ENCODE measurements at regions not wholly inside any gene's neighbourhood (a gene's known extent, or its start where the extent isn't known, plus 50 kb on each side); places are given as distances from the start of the nearest gene placed in this dataset.

DNA sequence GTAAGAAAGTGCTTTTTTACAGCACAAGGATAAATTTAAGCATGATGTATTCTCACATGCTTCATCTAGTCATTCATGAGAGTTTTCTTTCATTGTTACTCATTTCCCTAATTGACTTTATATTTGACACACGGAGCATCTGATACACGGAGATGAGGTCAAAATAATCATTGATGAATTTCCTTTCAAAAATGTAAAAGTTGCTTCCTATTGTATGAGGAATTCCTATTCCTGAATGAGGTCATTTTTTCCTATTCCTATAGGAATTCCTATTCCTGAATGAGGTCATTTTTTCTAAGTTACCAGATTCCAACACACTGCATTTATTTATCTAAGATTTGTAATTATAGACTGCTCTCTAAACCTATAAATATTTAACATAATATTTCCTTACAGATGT lies 316.7 kb upstream of the KITLG start:
- H3K4me3 ChIP-seq (ENCODE audit: low read depth in 2 of 2, low read length in 1 of 2) = no peak overlapping the region
- WGBS (ENCODE audit: low lambda C conversion rate) = 14% methylated on average over 2 of the region's 2 CpGs
- 0 out of 2 replicates have a peak overlapping the region, but pooled peaks have one; percentile 19 for H2AFZ ChIP-seq (ENCODE audit: low read depth)
- peak overlapping the region in 1 of 2 experiments; percentile 65; a peak in 2 of 4 replicates for H3K27ac ChIP-seq (ENCODE audit: low read depth in 2 of 2, low read length in 1 of 2)
- peaks cover 0 to 8% of the 10 kb centered on the region in 2 experiments; a peak in 1 of 4 replicates for H3K4me1 ChIP-seq (ENCODE audit: control insufficient read depth in 1 of 2, insufficient read depth in 2 of 2, low read depth in 1 of 2, low read length in 1 of 2)
- DNase-seq = no peak
- H3K36me3 ChIP-seq (replicated peaks in 1 of 2; ENCODE audit: control insufficient read depth in 1 of 2, insufficient read depth in 2 of 2, low read length in 1 of 2) = no peaks in the 10 kb centered on the region
- TF ChIP-seq TCF12 (IDR thresholded peaks at IDR 0.05) = peak; percentile 30; the same call in 1 of the 2 replicates
- TF ChIP-seq, protein P1, sequence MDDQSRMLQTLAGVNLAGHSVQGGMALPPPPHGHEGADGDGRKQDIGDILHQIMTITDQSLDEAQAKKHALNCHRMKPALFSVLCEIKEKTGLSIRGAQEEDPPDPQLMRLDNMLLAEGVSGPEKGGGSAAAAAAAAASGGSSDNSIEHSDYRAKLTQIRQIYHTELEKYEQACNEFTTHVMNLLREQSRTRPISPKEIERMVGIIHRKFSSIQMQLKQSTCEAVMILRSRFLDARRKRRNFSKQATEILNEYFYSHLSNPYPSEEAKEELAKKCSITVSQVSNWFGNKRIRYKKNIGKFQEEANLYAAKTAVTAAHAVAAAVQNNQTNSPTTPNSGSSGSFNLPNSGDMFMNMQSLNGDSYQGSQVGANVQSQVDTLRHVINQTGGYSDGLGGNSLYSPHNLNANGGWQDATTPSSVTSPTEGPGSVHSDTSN (IDR thresholded peaks at IDR 0.05) = peak; percentile 29; the same call in 1 of the 2 replicates
- TF ChIP-seq EZH2phosphoT487 (IDR thresholded peaks at IDR 0.05; ENCODE audit: borderline replicate concordance, low read depth) = no peak
- peak; percentile 19; the same call in 1 of the 2 replicates for TF ChIP-seq FOSL2 (IDR thresholded peaks at IDR 0.05; ENCODE audit: borderline replicate concordance, low read depth)
- no peak for TF ChIP-seq YY1 (IDR thresholded peaks at IDR 0.05; ENCODE audit: low read depth)
- TF ChIP-seq, protein P2, sequence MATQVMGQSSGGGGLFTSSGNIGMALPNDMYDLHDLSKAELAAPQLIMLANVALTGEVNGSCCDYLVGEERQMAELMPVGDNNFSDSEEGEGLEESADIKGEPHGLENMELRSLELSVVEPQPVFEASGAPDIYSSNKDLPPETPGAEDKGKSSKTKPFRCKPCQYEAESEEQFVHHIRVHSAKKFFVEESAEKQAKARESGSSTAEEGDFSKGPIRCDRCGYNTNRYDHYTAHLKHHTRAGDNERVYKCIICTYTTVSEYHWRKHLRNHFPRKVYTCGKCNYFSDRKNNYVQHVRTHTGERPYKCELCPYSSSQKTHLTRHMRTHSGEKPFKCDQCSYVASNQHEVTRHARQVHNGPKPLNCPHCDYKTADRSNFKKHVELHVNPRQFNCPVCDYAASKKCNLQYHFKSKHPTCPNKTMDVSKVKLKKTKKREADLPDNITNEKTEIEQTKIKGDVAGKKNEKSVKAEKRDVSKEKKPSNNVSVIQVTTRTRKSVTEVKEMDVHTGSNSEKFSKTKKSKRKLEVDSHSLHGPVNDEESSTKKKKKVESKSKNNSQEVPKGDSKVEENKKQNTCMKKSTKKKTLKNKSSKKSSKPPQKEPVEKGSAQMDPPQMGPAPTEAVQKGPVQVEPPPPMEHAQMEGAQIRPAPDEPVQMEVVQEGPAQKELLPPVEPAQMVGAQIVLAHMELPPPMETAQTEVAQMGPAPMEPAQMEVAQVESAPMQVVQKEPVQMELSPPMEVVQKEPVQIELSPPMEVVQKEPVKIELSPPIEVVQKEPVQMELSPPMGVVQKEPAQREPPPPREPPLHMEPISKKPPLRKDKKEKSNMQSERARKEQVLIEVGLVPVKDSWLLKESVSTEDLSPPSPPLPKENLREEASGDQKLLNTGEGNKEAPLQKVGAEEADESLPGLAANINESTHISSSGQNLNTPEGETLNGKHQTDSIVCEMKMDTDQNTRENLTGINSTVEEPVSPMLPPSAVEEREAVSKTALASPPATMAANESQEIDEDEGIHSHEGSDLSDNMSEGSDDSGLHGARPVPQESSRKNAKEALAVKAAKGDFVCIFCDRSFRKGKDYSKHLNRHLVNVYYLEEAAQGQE (IDR thresholded peaks at IDR 0.05; ENCODE audit: low read depth, low read length) = no peak
- POLR2A ChIA-PET = no interaction called here
- peaks cover 4% of the 10 kb centered on the region for H3F3A ChIP-seq (replicated peaks; ENCODE audit: insufficient read depth)
- CTCF ChIA-PET = interaction anchor here (0.6 kb wide), 1 partner anchor 37 kb away, joined by 3 read pairs; no protein-coding TSS in a partner anchor
- no peaks in the 10 kb centered on the region for H3K79me2 ChIP-seq (ENCODE audit: insufficient read depth)
- H4K20me1 ChIP-seq (ENCODE audit: insufficient read depth) = no peaks in the 10 kb centered on the region
- H3K9me2 ChIP-seq = no peaks in the 10 kb centered on the region
- no peaks in the 10 kb centered on the region for H3K27me3 ChIP-seq (ENCODE audit: insufficient read depth)
- H3K9ac ChIP-seq = no peak overlapping the region; the same call in 1 of the 2 replicates
- no peaks in the 10 kb centered on the region for H3K9me3 ChIP-seq
- H3K4me2 ChIP-seq = no peak overlapping the region

DNA sequence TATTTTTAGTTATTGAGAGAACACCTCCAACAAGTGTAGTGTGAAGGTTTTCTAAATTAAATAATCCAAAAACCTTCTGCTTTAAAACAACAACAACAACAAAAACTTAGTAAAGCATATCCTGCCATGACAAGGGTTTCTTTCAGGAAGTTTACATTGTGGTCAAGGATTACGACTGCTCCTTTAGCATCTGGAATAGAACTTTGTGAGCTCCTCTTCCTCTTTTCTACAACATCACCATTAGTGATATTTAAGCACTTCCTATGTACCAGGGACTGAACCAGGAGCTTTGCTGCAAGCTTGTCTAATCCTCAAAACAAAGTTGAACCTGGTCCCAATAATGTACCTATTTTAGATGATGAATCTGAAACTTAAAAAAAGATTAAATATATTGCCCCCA lies 315.4 kb upstream of the KITLG start:
- peaks cover 4% of the 10 kb centered on the region for H3F3A ChIP-seq (replicated peaks; ENCODE audit: insufficient read depth)
- POLR2A ChIA-PET = no interaction called here
- H3K9me2 ChIP-seq = no peaks in the 10 kb centered on the region
- no peaks in the 10 kb centered on the region for H3K79me2 ChIP-seq (ENCODE audit: insufficient read depth)
- TF ChIP-seq, protein P1 (IDR thresholded peaks at IDR 0.05) = no peak
- no peak for TF ChIP-seq RAD21 (IDR thresholded peaks at IDR 0.05; ENCODE audit: low read length)
- no peak for TF ChIP-seq ELF1 (IDR thresholded peaks at IDR 0.05)
- no peak for TF ChIP-seq GABPA (IDR thresholded peaks at IDR 0.05; ENCODE audit: low read depth)
- no peak for TF ChIP-seq SMC3 (IDR thresholded peaks at IDR 0.05; ENCODE audit: low read depth, low read length)
- no peak for TF ChIP-seq FOXM1 (IDR thresholded peaks at IDR 0.05; ENCODE audit: low read depth)
- no peak for TF ChIP-seq CHD2 (IDR thresholded peaks at IDR 0.05; ENCODE audit: low read length, partially characterized antibody)
- no peak for TF ChIP-seq RXRA (IDR thresholded peaks at IDR 0.05; ENCODE audit: borderline replicate concordance, low read depth)
- TF ChIP-seq YY1 (IDR thresholded peaks at IDR 0.05; ENCODE audit: low read depth) = no peak
- no peak for TF ChIP-seq JUND (IDR thresholded peaks at IDR 0.05)
- TF ChIP-seq FOSL2 (IDR thresholded peaks at IDR 0.05; ENCODE audit: borderline replicate concordance, low read depth) = no peak
- TF ChIP-seq, protein P3, sequence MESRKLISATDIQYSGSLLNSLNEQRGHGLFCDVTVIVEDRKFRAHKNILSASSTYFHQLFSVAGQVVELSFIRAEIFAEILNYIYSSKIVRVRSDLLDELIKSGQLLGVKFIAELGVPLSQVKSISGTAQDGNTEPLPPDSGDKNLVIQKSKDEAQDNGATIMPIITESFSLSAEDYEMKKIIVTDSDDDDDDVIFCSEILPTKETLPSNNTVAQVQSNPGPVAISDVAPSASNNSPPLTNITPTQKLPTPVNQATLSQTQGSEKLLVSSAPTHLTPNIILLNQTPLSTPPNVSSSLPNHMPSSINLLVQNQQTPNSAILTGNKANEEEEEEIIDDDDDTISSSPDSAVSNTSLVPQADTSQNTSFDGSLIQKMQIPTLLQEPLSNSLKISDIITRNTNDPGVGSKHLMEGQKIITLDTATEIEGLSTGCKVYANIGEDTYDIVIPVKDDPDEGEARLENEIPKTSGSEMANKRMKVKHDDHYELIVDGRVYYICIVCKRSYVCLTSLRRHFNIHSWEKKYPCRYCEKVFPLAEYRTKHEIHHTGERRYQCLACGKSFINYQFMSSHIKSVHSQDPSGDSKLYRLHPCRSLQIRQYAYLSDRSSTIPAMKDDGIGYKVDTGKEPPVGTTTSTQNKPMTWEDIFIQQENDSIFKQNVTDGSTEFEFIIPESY (IDR thresholded peaks at IDR 0.05; ENCODE audit: borderline replicate concordance, low read depth) = no peak
- no peak overlapping the region for H3K27ac ChIP-seq (ENCODE audit: low read depth in 2 of 2, low read length in 1 of 2)
- H3K4me2 ChIP-seq = no peak overlapping the region
- WGBS (ENCODE audit: low lambda C conversion rate) = 90% methylated on average over 1 of the region's 1 CpG
- H3K27me3 ChIP-seq (ENCODE audit: insufficient read depth) = no peaks in the 10 kb centered on the region
- no peaks in the 10 kb centered on the region for H3K9me3 ChIP-seq
- H4K20me1 ChIP-seq (ENCODE audit: insufficient read depth) = no peaks in the 10 kb centered on the region
- no peak for DNase-seq
- no peaks in the 10 kb centered on the region for H3K36me3 ChIP-seq (replicated peaks in 1 of 2; ENCODE audit: control insufficient read depth in 1 of 2, insufficient read depth in 2 of 2, low read length in 1 of 2)
- H3K9ac ChIP-seq = no peak overlapping the region
- no peak overlapping the region for H3K4me3 ChIP-seq (ENCODE audit: low read depth in 2 of 2, low read length in 1 of 2)
- H2AFZ ChIP-seq (ENCODE audit: low read depth) = no peak overlapping the region
- CTCF ChIA-PET = interaction anchor here (0.6 kb wide), 1 partner anchor 8 kb away, joined by 3 read pairs; no protein-coding TSS in a partner anchor
- H3K4me1 ChIP-seq (ENCODE audit: control insufficient read depth in 1 of 2, insufficient read depth in 2 of 2, low read depth in 1 of 2, low read length in 1 of 2) = peaks cover 0 to 8% of the 10 kb centered on the region in 2 experiments; a peak in 1 of 4 replicates
